ENCODE measurements at regions not wholly inside any gene's neighbourhood (a gene's known extent, or its start where the extent isn't known, plus 50 kb on each side); places are given as distances from the start of the nearest gene placed in this dataset.
A peak's percentile ranks its signal among the peaks of the same experiment; 100 is the strongest.

- TF ChIP-seq CTCF (IDR thresholded peaks at IDR 0.05) (peak in 1 of 4 donors; percentile 15), POLR2A (IDR thresholded peaks at IDR 0.05) (no peak)
Measured at GRCh38 chr16:13839577-13839976, 80.4 kb upstream of the ERCC4 start.

Measured in right lobe of liver (tissue), 4 donors.